GM12874 (cell line): ENCODE measurements at regions not wholly inside any gene's neighbourhood (a gene's known extent, or its start where the extent isn't known, plus 50 kb on each side); places are given as distances from the start of the nearest gene placed in this dataset.

ENCODE experiments used
- TF ChIP-seq, protein P1 (sequence below): IDR thresholded peaks from 2 replicates; pipeline ENCODE4 v1.5.1; 2011; ENCODE audit warnings: low read depth, mild to moderate bottlenecking, control low read depth, low read length, moderate library complexity; ENCODE audit not compliant: insufficient read depth

DNA sequence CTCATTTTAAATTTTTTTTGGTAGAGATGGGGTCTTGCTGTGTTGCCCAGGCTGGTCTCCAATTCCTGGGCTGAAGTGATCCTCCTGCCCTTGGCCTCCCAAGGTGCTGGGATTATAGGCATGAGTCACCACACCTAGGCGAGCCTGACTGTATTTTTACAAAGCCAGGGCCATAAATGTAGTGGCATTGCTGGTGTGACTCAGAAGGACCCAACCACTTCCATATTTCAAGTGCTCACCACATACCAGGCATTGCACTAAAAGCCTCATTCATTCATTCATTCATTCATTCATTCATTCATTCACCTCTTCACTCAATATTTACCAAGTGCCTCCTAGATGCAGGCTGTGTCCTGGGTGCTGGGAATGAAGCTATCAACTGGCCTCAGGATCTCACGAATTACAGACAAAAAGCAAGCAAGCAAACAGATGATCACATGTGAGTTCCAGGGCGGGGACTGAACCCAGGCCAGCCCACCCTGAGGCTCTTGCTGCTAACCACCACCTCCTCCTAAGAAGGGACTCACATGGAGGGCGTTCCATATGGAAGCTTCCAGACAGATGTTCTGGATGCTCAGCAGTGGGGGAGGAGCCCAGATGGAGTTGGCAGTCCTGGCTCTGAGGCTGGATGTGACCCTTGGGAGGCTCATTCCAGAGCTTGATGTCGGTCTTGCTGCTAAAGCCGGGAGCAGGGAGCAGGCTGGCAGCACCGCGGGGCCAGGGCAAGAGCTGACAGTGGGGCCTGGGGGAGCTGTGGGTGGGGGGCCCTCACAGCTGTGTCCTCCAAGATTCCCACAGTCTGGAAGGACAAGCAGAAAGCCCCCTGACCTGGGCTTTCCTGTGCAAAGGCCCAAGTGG is 158.8 kb downstream of the CTTN start:
- TF ChIP-seq, protein P1, sequence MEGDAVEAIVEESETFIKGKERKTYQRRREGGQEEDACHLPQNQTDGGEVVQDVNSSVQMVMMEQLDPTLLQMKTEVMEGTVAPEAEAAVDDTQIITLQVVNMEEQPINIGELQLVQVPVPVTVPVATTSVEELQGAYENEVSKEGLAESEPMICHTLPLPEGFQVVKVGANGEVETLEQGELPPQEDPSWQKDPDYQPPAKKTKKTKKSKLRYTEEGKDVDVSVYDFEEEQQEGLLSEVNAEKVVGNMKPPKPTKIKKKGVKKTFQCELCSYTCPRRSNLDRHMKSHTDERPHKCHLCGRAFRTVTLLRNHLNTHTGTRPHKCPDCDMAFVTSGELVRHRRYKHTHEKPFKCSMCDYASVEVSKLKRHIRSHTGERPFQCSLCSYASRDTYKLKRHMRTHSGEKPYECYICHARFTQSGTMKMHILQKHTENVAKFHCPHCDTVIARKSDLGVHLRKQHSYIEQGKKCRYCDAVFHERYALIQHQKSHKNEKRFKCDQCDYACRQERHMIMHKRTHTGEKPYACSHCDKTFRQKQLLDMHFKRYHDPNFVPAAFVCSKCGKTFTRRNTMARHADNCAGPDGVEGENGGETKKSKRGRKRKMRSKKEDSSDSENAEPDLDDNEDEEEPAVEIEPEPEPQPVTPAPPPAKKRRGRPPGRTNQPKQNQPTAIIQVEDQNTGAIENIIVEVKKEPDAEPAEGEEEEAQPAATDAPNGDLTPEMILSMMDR = no peak

DNA sequence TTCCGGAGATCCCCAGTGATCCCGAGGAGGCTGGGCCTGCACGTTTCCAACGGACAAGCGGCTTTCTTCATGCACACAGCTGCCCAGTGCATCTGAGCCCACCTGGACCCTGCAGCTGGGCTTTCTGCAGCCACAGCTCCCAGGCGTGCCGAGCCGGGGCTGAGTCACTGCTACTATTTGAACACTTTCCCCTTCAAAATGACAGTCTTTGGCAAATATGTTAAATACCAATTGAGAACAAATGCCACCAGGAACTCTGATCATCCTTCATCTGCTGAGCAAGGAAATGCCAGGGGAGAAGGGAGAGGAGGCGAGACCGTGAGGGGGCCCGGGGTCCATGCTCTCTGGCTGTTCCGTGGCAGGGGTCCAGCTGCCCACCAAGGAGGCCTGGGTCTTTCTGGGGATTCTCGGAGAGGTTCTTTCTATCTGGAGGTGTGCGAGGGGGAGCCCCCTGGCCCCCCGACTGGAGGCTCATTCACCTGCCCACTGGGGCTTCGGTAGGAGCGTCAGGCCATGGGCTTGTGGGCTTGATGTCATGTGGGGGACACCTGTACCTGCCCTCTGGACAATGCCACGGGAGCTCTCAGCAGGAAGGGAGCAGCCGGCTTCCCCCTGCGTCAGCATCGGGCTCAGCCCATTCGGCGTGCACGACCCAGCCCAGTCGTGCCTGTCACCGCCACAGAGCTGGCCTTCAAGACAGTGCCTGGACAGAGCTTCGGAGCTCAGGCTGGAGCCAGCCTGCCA is 159.6 kb downstream of the CTTN start:
- TF ChIP-seq, protein P1 = no peak

DNA sequence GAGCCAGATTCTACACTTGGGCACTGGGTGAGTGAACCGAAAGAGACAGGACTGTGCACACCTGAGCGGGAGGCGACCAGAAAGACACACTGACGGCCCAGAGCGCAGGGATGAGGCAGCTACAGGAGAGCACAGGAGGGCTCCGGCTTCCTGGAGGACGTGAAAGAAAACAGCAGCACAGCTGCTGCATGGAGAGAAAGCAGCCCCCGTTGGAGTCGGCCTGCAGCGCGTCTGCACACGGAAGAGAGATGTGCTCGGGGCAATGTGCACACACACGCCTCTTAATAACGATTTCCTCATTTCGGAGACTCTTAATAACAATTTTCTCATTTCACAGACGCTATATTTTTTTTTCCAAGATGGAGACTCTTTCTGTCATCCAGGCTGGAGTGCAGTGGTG is 160.4 kb downstream of the CTTN start:
- TF ChIP-seq, protein P1 = no peak

DNA sequence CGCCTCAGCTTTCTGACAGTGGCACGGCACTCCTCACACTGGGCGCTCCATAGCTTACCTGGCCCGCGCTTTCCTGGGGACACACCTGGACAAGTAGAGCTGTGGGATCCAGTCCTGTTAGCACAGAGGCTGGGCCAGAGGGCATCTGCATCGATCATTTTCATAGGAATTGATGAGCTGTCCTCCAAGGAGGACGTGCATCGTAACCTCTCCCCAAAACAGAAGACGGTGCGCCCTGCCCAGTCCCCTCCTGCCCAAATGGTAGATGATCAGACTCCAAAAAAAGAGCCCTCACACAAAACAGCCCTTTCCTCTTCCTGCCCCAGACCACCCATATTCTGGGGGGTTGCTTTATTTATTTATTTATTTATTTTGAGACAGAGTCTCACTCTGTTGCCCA is 161.2 kb downstream of the CTTN start:
- TF ChIP-seq, protein P1 = no peak

DNA sequence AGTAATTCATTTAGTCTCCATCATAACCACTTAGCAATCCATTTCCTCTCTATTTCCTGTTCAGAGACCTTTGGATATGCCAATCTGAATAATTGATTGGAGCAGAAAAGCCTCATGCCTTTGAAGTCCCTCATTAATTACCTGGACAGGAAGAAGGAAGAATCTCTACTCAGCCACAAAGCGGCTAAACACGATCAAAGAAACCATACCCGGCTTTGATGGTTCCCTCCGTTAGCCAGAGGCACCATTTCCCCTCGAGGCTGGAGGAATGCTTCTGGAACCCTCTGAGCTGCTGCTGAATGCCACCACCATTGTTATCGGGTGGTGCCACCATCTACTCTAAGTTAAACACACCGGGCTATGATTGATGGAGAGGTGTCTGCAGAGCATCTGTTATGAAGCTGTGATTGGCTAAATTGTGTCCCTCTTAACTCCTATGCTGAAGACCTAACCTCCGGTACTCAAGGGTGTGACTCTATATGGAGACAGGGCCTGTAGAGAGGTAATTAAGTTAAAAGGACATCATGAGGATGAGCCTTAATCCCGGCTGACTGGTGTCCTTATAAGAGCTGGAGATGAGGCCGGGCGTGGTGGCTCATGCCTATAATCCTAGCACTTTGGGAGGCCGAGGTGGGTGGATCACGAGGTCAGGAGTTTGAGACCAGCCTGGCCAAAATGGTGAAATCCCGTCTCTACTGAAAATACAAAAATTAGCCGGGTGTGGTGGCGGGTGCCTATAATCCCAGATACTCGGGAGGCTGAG is 168.6 kb downstream of the CTTN start:
- TF ChIP-seq, protein P1 = no peak

DNA sequence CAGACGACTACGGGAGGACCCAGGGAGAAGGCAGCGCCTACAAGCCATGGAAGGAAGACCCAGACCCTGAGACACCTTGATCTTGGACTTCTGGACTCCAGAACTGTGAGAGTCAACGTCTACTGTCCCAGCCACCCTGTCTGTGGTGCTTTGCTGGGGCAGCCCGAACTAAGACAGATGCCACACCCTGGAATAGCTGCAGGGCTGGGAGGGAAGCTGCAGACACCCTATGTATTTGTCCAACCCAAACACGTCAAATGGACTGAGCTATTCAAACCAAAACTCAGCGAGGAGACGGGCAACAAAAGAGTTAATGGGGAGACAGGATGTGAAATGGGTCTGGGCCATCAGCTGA is 169.3 kb downstream of the CTTN start:
- TF ChIP-seq, protein P1 = no peak

DNA sequence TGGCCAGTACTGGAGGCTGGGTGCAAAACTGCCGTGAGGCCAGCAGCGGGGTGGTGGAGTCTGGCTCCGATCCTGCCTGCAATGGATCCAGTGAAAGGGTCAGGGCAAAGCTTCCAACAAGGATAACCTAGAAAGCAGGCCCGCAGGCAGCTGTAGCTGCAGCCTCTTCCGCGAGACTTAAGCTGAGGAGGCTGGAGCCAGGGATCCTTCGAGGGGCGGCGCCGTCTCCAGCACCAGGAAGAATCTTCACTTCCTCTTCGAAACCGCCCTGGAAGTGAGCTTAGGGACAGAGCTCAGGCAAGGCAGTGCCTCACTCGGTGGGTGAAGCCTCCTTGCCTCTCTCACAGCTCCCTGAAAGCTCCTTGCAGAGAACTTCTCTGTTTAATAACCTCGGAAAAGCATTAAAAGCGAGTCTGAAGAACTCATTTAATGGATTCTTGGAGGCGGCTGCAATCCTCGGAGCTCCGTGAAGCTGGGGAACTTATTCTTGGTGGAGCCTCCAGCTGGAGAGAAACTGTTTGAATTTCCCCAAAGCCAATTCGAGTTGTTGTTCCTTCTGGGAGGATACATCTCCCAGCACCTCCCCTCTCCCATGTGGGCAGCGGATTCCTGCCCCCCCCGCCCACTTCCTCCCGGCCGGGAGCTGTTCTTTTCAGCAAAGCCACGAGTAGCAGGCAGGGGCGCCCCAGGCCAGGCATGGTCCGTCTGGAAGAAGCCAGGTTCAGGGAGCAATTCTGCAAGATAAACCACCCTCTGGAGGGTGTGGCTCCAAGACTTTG is 169.9 kb downstream of the CTTN start:
- TF ChIP-seq, protein P1 = no peak
